Smooth muscle cell (in vitro differentiated cells): ENCODE measurements at regions not wholly inside any gene's neighbourhood (a gene's known extent, or its start where the extent isn't known, plus 50 kb on each side); places are given as distances from the start of the nearest gene placed in this dataset.

Source experiments
- DNase-seq: peaks from one replicate; lab custom pipeline; 2025; ENCODE audit not compliant: unreplicated experiment; lab: John Stamatoyannopoulos, UW
- H2AFZ ChIP-seq: fragments of 200-600 bp; sonication (generic); 2 replicates; pipeline ENCODE4 v1.6.0; 2016; ENCODE audit warnings: antibody characterized with exemption, low read depth, mild to moderate bottlenecking
- H3F3A ChIP-seq: fragments of 200-600 bp; sonication (generic); 2 replicates; pipeline ENCODE4 v1.6.0; 2017; ENCODE audit warnings: antibody characterized with exemption, low read depth
- H3K27ac ChIP-seq: fragments of 200-600 bp; sonication (generic); 2 replicates; pipeline ENCODE4 v1.5.1; 2016; ENCODE audit warnings: low read depth, mild to moderate bottlenecking
- H3K27me3 ChIP-seq: fragments of 200-600 bp; sonication (generic); 2 replicates; pipeline ENCODE4 v1.6.1; 2016; ENCODE audit warnings: low read depth, mild to moderate bottlenecking
- H3K36me3 ChIP-seq: fragments of 200-600 bp; sonication (generic); 2 replicates; pipeline ENCODE4 v1.5.1; 2016; ENCODE audit warnings: low read depth
- H3K4me1 ChIP-seq: fragments of 200-600 bp; sonication (generic); 2 replicates; pipeline ENCODE4 v1.5.1; 2016; ENCODE audit warnings: low read depth
- H3K4me2 ChIP-seq: fragments of 200-600 bp; sonication (generic); 2 replicates; pipeline ENCODE4 v1.6.0; 2016; ENCODE audit warnings: mild to moderate bottlenecking
- H3K4me3 ChIP-seq: fragments of 200-600 bp; sonication (generic); 2 replicates; pipeline ENCODE4 v1.5.1; 2016; ENCODE audit warnings: mild to moderate bottlenecking
- H3K79me2 ChIP-seq: fragments of 200-600 bp; sonication (generic); 2 replicates; pipeline ENCODE4 v1.6.0; 2016; ENCODE audit warnings: low read depth, mild to moderate bottlenecking
- H3K9ac ChIP-seq: fragments of 200-600 bp; sonication (generic); 2 replicates; pipeline ENCODE4 v1.6.0; 2016; ENCODE audit warnings: low read depth
- H3K9me3 ChIP-seq: fragments of 200-600 bp; sonication (generic); replicated peaks from 2 replicates; pipeline ENCODE4 v1.5.1; 2016; ENCODE audit warnings: low read depth
- H4K20me1 ChIP-seq: fragments of 200-600 bp; sonication (generic); 2 replicates; pipeline ENCODE4 v1.6.0; 2016; ENCODE audit warnings: low read depth
- WGBS: methylation state at CpG from one replicate; pipeline ENCODE4 v1.1.7; 2016; ENCODE audit warnings: low lambda C conversion rate; 5-methylcytosine and 5-hydroxymethylcytosine counted together
- TF ChIP-seq, protein P1 (sequence below): fragments of 200-600 bp; sonication (generic); IDR thresholded peaks from 2 replicates; pipeline ENCODE4 v1.5.1; 2017; ENCODE audit warnings: borderline replicate concordance, mild to moderate bottlenecking, antibody characterized with exemption; ENCODE audit not compliant: insufficient read depth, poor library complexity, severe bottlenecking

DNA sequence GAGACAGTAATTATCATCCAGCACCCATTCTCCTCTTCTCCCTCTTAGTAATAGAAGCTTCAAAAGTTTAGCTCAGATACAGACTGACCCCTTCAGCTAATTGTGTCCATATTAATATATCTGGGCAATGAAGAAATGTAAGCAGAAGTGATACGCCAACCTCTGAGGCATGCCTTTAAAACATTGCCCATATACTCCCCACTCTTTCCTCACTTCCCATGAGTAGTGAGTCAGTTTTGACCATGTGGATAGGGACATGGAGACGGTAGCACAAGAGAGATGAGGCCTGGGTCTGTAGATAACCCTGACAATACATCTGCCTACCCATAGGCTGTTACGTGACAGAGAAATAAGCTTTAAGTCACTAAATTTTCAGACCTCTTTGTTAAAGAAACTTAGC lies 147.6 kb downstream of the KCTD12 start:
- DNase-seq, result no peak

DNA sequence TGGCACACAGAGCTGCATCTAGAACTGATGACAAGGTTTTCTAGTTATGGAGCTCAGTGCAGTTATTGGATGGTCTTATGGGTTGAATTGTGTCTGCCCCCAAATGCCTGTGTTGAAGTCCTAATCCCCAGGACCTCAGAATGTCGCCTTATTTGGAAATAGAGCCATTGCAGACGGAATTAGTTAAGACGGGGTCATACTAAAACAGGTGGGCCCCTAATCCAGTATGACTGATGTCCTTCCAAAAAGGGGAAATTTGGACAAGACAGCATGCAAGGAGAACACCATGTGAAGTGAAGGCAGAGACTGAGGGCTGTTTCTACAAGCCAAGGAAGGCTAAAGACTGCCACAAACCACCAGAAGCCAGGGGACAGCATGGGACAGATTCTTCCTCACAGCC lies 148.7 kb downstream of the KCTD12 start:
- Histone ChIP-seq H3F3A (no peaks in the 10 kb centered on the region), H3K9ac (no peak overlapping the region), H3K4me1 (no peaks in the 10 kb centered on the region), H3K36me3 (no peaks in the 10 kb centered on the region), H3K27me3 (no peaks in the 10 kb centered on the region), H3K9me3 (no peaks in the 10 kb centered on the region), H4K20me1 (no peaks in the 10 kb centered on the region), H3K79me2 (no peaks in the 10 kb centered on the region), H3K4me3 (no peak overlapping the region), H3K4me2 (no peak overlapping the region), H3K27ac (no peak overlapping the region), H2AFZ (no peak overlapping the region)
- 95% methylated on average over 3 of the region's 3 CpGs for WGBS
- DNase-seq, result no peak
- TF ChIP-seq, protein P1, sequence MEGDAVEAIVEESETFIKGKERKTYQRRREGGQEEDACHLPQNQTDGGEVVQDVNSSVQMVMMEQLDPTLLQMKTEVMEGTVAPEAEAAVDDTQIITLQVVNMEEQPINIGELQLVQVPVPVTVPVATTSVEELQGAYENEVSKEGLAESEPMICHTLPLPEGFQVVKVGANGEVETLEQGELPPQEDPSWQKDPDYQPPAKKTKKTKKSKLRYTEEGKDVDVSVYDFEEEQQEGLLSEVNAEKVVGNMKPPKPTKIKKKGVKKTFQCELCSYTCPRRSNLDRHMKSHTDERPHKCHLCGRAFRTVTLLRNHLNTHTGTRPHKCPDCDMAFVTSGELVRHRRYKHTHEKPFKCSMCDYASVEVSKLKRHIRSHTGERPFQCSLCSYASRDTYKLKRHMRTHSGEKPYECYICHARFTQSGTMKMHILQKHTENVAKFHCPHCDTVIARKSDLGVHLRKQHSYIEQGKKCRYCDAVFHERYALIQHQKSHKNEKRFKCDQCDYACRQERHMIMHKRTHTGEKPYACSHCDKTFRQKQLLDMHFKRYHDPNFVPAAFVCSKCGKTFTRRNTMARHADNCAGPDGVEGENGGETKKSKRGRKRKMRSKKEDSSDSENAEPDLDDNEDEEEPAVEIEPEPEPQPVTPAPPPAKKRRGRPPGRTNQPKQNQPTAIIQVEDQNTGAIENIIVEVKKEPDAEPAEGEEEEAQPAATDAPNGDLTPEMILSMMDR, result no peak

More for the DNA sequence above, 147.6 kb downstream of the KCTD12 start:
- no peaks in the 10 kb centered on the region for H3K4me1 ChIP-seq
- no peaks in the 10 kb centered on the region for H4K20me1 ChIP-seq
- H3K9ac ChIP-seq, result no peak overlapping the region
- H3F3A ChIP-seq, result no peaks in the 10 kb centered on the region
- TF ChIP-seq, protein P1, result no peak
- no peak overlapping the region for H3K4me3 ChIP-seq
- no peak overlapping the region for H3K4me2 ChIP-seq
- H3K27ac ChIP-seq, result no peak overlapping the region
- WGBS, result 76% methylated on average over 3 of the region's 3 CpGs
- H3K36me3 ChIP-seq, result no peaks in the 10 kb centered on the region
- H3K9me3 ChIP-seq, result no peaks in the 10 kb centered on the region
- no peaks in the 10 kb centered on the region for H3K27me3 ChIP-seq
- H3K79me2 ChIP-seq, result no peaks in the 10 kb centered on the region
- H2AFZ ChIP-seq, result no peak overlapping the region

DNA sequence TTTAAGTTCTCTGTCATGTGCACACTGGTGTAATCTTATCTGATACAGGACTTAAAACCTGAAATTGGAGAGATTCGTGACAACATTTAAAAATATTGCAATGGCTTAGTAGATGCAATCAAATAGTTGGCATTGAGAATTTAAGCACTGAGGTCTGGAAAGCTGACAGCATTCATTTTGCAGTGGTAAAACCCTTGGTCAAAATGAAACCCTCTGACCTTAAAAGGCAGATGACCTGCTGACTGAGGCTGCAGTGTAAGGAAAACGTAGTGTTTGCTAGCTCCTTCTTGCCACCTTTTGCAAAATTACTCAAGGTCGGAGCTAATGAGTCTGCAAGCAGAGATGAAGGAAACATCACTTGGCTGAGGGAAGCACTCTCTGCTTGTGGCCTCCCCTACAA lies 150.6 kb downstream of the KCTD12 start:
- H3K27me3 ChIP-seq, result no peaks in the 10 kb centered on the region
- H3K9me3 ChIP-seq, result no peaks in the 10 kb centered on the region
- no peak overlapping the region for H3K4me2 ChIP-seq
- no peaks in the 10 kb centered on the region for H3K79me2 ChIP-seq
- WGBS, result 72% methylated on average over 3 of the region's 3 CpGs
- no peaks in the 10 kb centered on the region for H3K4me1 ChIP-seq
- H4K20me1 ChIP-seq, result no peaks in the 10 kb centered on the region
- H3F3A ChIP-seq, result no peaks in the 10 kb centered on the region
- H3K27ac ChIP-seq, result no peak overlapping the region
- no peak for DNase-seq
- no peak overlapping the region for H2AFZ ChIP-seq
- TF ChIP-seq, protein P1, result no peak
- no peaks in the 10 kb centered on the region for H3K36me3 ChIP-seq
- no peak overlapping the region for H3K9ac ChIP-seq
- H3K4me3 ChIP-seq, result no peak overlapping the region

DNA sequence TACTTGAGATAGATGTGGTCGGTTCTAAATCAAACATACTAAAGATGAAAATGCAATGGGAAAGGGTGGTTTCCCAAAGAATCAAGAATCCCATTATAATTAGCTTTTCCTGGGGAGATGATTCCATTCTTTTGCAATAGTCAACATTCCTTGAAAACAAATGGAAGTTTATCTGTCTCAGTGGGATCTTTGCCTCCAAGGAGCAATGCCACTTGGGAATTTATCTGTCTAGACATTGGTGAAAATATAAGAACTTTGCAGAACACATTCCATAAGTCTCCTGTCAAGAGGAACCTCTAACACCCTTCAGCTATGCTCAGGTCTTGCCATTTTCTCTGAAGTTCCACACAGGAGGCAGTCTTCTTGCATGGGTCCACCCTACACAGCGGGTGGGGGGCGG lies 152.5 kb downstream of the KCTD12 start:
- no peaks in the 10 kb centered on the region for H3K9me3 ChIP-seq
- 82% methylated on average over 3 of the region's 3 CpGs for WGBS
- TF ChIP-seq, protein P1, result no peak
- H3K79me2 ChIP-seq, result no peaks in the 10 kb centered on the region
- H3K27ac ChIP-seq, result peak overlapping the region; percentile 84
- H3F3A ChIP-seq, result no peaks in the 10 kb centered on the region
- no peaks in the 10 kb centered on the region for H3K4me1 ChIP-seq
- H3K4me2 ChIP-seq, result peak overlapping the region; percentile 53
- no peak for DNase-seq
- H4K20me1 ChIP-seq, result no peaks in the 10 kb centered on the region
- H3K36me3 ChIP-seq, result no peaks in the 10 kb centered on the region
- peak overlapping the region; percentile 42 for H3K9ac ChIP-seq
- no peaks in the 10 kb centered on the region for H3K27me3 ChIP-seq
- no peak overlapping the region for H2AFZ ChIP-seq
- no peak overlapping the region for H3K4me3 ChIP-seq
